KMS-11 (cell line): ENCODE measurements at regions not wholly inside any gene's neighbourhood (a gene's known extent, or its start where the extent isn't known, plus 50 kb on each side); places are given as distances from the start of the nearest gene placed in this dataset.

Source experiments
- H2AFZ ChIP-seq: fragments of 200-600 bp; sonication (generic); 2 replicates; pipeline ENCODE4 v1.6.1; 2016; ENCODE audit warnings: antibody characterized with exemption, mixed run types, low read depth
- H3K27ac ChIP-seq: fragments of 200-600 bp; sonication (generic); 2 replicates; pipeline ENCODE4 v1.6.1; 2016; ENCODE audit warnings: mild to moderate bottlenecking, mixed run types
- H3K27me3 ChIP-seq: fragments of 200-600 bp; sonication (generic); 2 replicates; pipeline ENCODE4 v1.6.1; 2017; ENCODE audit warnings: mild to moderate bottlenecking, low read depth, mixed run types, moderate library complexity; ENCODE audit not compliant: insufficient read depth
- H3K36me3 ChIP-seq: fragments of 200-600 bp; sonication (generic); 2 replicates; pipeline ENCODE4 v1.6.1; 2017; ENCODE audit warnings: mild to moderate bottlenecking, mixed run types; ENCODE audit not compliant: insufficient read depth
- H3K4me1 ChIP-seq: fragments of 200-600 bp; sonication (generic); 2 replicates; pipeline ENCODE4 v1.6.1; 2016; ENCODE audit warnings: mild to moderate bottlenecking, low read depth, mixed run types; ENCODE audit not compliant: poor library complexity, severe bottlenecking
- H3K4me2 ChIP-seq: fragments of 200-600 bp; sonication (generic); 2 replicates; pipeline ENCODE4 v1.7.0; 2016; ENCODE audit warnings: mild to moderate bottlenecking, mixed run types
- H3K4me3 ChIP-seq: fragments of 200-600 bp; sonication (generic); IDR thresholded peaks from 2 replicates; pipeline ENCODE4 v1.6.1; 2017; ENCODE audit warnings: low read depth, low read length, mixed read lengths; ENCODE audit not compliant: insufficient read depth
- H3K79me2 ChIP-seq: fragments of 200-600 bp; sonication (generic); 2 replicates; pipeline ENCODE4 v1.6.1; 2016; ENCODE audit warnings: low read depth, mixed run types; ENCODE audit not compliant: insufficient read depth
- H3K9ac ChIP-seq: fragments of 200-600 bp; sonication (generic); 2 replicates; pipeline ENCODE4 v1.6.1; 2016; ENCODE audit warnings: mild to moderate bottlenecking, mixed run types
- H4K20me1 ChIP-seq: fragments of 200-600 bp; sonication (generic); 2 replicates; pipeline ENCODE4 v1.6.1; 2016; ENCODE audit warnings: mild to moderate bottlenecking, mixed run types; ENCODE audit not compliant: insufficient read depth
- TF ChIP-seq, protein P1 (sequence below): fragments of 200-600 bp; sonication (generic); conservative IDR thresholded peaks from 2 replicates; pipeline ENCODE4 v1.6.1; 2017; ENCODE audit warnings: low read depth, mild to moderate bottlenecking, antibody characterized with exemption, low read length, moderate library complexity, mixed read lengths

DNA sequence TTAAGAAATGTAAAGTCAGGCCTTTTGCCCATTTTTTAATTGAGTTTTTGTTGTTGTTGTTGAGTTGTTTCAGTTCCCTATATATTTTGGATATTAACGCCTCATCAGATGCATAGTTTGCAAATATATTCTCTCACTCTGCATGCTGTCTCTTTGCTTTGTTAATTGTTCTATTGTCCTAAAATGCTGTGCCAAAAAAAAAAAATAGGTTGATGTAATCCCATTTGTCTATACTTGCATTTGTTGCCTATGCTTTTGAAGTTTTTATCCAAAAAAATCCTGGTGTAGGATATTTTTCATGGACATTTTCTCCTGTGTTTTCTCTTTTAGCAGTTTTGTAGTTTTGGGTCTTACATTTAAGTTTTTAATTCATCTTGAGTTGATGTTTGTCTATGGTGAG lies 163.3 kb upstream of the STARD13 start:
- H3K79me2 ChIP-seq, result no peaks in the 10 kb centered on the region
- no peak overlapping the region for H3K4me2 ChIP-seq
- no peaks in the 10 kb centered on the region for H3K4me1 ChIP-seq
- no peak overlapping the region for H3K9ac ChIP-seq
- no peaks in the 10 kb centered on the region for H3K27me3 ChIP-seq
- H3K4me3 ChIP-seq, result no peak overlapping the region
- no peak overlapping the region for H3K27ac ChIP-seq
- TF ChIP-seq, protein P1, sequence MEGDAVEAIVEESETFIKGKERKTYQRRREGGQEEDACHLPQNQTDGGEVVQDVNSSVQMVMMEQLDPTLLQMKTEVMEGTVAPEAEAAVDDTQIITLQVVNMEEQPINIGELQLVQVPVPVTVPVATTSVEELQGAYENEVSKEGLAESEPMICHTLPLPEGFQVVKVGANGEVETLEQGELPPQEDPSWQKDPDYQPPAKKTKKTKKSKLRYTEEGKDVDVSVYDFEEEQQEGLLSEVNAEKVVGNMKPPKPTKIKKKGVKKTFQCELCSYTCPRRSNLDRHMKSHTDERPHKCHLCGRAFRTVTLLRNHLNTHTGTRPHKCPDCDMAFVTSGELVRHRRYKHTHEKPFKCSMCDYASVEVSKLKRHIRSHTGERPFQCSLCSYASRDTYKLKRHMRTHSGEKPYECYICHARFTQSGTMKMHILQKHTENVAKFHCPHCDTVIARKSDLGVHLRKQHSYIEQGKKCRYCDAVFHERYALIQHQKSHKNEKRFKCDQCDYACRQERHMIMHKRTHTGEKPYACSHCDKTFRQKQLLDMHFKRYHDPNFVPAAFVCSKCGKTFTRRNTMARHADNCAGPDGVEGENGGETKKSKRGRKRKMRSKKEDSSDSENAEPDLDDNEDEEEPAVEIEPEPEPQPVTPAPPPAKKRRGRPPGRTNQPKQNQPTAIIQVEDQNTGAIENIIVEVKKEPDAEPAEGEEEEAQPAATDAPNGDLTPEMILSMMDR, result no peak
- no peak overlapping the region for H2AFZ ChIP-seq
- no peaks in the 10 kb centered on the region for H4K20me1 ChIP-seq
- H3K36me3 ChIP-seq, result no peaks in the 10 kb centered on the region

DNA sequence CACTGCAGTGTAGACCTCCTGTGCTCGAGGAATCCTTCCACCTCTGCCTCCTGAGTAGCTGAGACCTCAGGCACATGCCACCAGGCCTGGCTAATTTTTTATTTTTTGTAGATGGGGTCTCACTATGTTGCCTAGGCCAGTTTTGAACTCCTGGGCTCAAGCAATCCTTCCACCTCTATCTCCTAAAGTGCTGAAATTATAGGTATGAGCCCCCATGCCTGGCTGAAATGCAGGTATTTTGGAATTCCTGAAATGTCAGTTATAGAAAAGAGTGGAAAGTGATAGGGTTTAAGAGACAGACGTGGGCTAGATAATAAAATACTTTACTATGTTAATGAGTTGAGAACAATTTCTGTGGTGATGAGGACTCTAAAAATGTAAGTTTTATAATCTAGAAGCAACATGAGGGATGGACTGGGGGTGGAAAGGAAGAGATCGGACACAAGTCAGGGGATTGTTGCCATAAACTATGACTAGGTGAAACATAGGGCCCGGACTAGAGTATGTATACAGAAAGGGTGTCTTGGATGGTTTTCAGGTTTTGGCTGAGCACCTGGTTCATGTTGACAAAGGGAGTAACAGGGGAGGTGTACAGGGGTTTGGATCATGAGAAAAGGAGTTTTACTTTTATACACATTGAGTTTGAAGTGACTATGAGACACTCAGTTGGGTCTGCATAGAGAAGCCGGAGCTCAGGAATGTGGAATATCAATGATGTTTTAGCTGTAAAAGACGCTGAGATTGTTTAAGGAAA lies 165.6 kb upstream of the STARD13 start:
- Histone ChIP-seq H3K36me3 (no peaks in the 10 kb centered on the region), H2AFZ (no peak overlapping the region), H3K4me2 (no peak overlapping the region), H3K79me2 (no peaks in the 10 kb centered on the region), H3K27me3 (no peaks in the 10 kb centered on the region), H4K20me1 (no peaks in the 10 kb centered on the region), H3K4me1 (no peaks in the 10 kb centered on the region), H3K27ac (no peak overlapping the region), H3K4me3 (no peak overlapping the region), H3K9ac (no peak overlapping the region)
- TF ChIP-seq, protein P1, result no peak

DNA sequence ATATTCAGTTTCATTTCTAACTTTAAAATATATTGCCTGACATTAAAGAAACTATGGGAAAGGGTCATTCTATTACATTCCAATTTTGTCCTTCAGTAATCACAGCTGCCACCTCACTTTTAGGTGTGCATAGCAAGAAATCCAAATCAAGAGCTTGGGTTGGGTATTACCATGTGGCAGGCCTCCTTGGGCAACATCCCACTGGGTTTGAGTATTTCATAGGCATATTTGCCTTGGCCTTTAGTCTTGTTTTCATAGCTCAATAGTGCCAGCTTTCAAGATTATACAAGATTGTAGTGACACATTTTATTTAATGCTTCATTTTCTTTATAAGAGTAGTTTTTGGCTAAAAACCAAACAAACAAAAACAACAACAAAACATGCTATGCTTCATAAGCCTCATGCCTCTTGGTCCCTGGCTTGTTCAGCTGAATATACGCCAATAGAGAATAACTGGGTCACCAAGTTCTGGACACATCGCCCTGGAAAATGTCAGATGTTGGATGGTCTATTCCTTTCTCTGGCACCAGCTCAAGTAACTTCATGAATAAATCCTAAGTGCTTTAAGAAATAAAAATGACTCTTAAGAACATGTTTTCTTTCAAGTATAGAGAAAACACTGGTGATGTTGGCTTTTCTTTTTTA lies 167.4 kb upstream of the STARD13 start:
- H3K27me3 ChIP-seq, result no peaks in the 10 kb centered on the region

DNA sequence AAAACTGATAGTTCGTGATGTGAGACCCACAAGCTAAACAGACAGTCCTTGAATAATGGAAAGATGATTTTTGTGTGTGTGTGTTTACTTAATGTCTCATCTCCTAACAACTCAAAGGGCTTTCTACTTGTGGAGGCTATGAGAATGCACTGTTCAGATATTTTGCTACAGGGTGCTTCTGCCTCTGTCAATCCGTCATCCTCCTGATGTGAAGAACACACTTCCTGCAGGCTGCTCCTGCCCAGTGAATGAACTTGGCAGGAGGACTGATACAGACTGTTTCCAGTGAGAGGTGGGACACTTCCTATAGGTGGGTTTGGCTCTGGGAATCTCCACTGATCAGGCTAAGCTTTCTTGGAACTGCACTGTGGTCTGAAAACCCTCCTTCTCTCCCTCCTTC lies 168.4 kb upstream of the STARD13 start:
- H3K4me3 ChIP-seq, result no peak overlapping the region
- no peaks in the 10 kb centered on the region for H3K79me2 ChIP-seq
- no peak overlapping the region for H3K27ac ChIP-seq
- TF ChIP-seq, protein P1, result no peak
- no peak overlapping the region for H2AFZ ChIP-seq
- no peaks in the 10 kb centered on the region for H3K4me1 ChIP-seq
- no peaks in the 10 kb centered on the region for H4K20me1 ChIP-seq
- no peaks in the 10 kb centered on the region for H3K36me3 ChIP-seq
- H3K9ac ChIP-seq, result no peak overlapping the region
- no peaks in the 10 kb centered on the region for H3K27me3 ChIP-seq
- H3K4me2 ChIP-seq, result no peak overlapping the region

More for the DNA sequence above, 167.4 kb upstream of the STARD13 start:
- Histone ChIP-seq H4K20me1 (no peaks in the 10 kb centered on the region), H3K9ac (no peak overlapping the region), H2AFZ (no peak overlapping the region), H3K4me1 (no peaks in the 10 kb centered on the region), H3K4me2 (no peak overlapping the region), H3K4me3 (no peak overlapping the region), H3K79me2 (no peaks in the 10 kb centered on the region), H3K27ac (no peak overlapping the region), H3K36me3 (no peaks in the 10 kb centered on the region)
- TF ChIP-seq, protein P1, result no peak
